ENCODE measurements at regions not wholly inside any gene's neighbourhood (a gene's known extent, or its start where the extent isn't known, plus 50 kb on each side); places are given as distances from the start of the nearest gene placed in this dataset.

DNA sequence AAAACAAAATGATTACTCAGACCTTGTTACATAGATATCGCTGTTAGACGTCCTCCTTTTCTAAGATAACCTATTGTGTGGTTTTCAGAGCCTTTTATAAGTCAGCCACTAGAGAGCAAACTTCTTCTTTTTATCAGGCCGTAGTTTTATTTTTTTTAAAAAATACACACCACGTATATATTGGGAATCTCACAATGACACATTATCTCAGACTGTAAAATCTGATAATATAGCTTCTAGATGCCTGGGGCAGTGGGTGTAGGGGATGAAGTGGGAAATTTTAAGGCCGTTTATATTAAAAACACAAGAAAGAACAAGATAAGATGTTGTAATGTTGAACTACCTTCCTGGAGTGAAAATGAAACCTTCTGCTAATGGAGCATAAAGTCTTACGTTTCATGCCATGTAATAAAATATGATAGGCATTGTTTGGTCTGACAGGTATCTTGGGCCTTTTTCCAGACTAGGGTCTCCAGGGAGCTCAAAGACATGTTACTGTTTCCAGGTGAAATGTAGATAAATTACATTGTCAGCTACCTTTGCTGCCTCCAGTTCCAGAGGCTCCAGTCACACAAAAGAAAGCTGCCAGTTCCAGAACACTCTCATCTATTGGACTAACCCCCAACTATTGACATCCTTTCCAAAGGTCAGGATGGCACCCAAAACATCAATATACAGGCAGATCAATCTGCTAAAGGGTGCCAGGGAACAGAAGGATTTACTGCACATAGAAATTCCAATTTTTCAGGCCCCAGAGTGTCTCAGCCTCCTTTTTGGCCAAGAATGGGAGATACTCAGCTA, 130.2 kb upstream of the AKIRIN2 start:
- intact Hi-C loops (cut with DNase I, micrococcal nuclease): no loop called here
- H3K4me1 ChIP-seq (ENCODE audit: low read depth): peaks cover 16% of the 10 kb centered on the region
- TF ChIP-seq, protein P1, sequence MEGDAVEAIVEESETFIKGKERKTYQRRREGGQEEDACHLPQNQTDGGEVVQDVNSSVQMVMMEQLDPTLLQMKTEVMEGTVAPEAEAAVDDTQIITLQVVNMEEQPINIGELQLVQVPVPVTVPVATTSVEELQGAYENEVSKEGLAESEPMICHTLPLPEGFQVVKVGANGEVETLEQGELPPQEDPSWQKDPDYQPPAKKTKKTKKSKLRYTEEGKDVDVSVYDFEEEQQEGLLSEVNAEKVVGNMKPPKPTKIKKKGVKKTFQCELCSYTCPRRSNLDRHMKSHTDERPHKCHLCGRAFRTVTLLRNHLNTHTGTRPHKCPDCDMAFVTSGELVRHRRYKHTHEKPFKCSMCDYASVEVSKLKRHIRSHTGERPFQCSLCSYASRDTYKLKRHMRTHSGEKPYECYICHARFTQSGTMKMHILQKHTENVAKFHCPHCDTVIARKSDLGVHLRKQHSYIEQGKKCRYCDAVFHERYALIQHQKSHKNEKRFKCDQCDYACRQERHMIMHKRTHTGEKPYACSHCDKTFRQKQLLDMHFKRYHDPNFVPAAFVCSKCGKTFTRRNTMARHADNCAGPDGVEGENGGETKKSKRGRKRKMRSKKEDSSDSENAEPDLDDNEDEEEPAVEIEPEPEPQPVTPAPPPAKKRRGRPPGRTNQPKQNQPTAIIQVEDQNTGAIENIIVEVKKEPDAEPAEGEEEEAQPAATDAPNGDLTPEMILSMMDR (IDR thresholded peaks at IDR 0.05): peak; percentile 10
- H3K4me3 ChIP-seq: no peak overlapping the region
- H3K36me3 ChIP-seq (ENCODE audit: low read depth): no peaks in the 10 kb centered on the region
- DNase-seq (no peak), ATAC-seq (peak; percentile 60)
- H3K9me3 ChIP-seq: no peaks in the 10 kb centered on the region

DNA sequence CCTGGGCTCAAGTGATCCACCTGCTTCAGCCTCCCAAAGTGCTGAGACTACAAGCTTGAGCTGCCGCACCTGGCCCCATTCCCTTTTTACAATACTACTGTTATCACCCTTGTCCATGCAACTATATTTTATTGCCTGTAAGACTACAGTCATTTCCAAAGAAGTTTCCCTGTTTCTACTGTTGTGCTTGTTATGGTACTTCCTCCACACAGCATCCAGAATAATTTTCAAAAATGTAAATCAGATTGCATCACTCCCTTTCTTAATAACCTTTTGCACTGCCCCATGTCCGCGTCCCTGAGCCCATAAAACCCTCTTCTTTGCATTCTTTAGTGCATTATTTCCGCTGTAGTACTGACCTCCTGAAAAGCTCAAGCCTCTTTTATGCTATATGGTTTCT, 128.9 kb upstream of the AKIRIN2 start:
- peak in 2 of 3 donors; percentile 33 to 43 for DNase-seq
- intact Hi-C loops (cut with DNase I, micrococcal nuclease): no loop called here
- no peaks in the 10 kb centered on the region for H3K9me3 ChIP-seq
- H3K4me3 ChIP-seq: no peak overlapping the region
- TF ChIP-seq, protein P1 (IDR thresholded peaks at IDR 0.05): no peak
- no peaks in the 10 kb centered on the region for H3K36me3 ChIP-seq (ENCODE audit: low read depth)
- H3K4me1 ChIP-seq (ENCODE audit: low read depth): peaks cover 18% of the 10 kb centered on the region
- ATAC-seq: peak; percentile 93

DNA sequence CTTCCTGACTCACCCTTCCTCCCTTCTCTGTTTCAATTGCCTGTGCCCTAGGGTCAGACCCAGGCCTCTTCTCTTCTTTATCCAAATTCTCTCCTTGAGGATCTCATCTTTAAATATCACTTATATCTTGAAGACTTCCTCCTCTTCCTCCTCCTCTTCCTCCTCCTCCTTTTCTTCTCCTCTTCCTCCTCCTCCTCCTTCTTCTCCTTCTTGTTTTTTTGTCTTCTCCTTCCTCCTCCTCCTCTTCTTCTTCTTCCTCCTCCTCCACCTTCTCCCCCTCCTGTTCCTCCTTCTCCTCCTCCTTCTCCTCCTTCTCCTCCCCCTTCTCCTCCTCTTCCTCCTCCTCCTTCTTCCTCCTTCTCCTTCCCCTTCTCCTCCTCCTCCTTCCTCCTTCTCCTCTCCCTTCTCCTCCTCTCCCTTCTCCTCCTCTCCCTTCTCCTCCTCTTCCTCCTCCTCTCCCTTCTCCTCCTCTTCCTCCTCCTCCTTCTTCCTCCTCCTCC, 127.6 kb upstream of the AKIRIN2 start:
- H3K4me3 ChIP-seq: no peak overlapping the region
- TF ChIP-seq, protein P1 (IDR thresholded peaks at IDR 0.05): no peak
- no peaks in the 10 kb centered on the region for H3K36me3 ChIP-seq (ENCODE audit: low read depth)
- peaks cover 18% of the 10 kb centered on the region for H3K4me1 ChIP-seq (ENCODE audit: low read depth)
- ATAC-seq: no peak
- intact Hi-C loops (cut with DNase I, micrococcal nuclease): no loop called here
- no peaks in the 10 kb centered on the region for H3K9me3 ChIP-seq
- DNase-seq: no peak

DNA sequence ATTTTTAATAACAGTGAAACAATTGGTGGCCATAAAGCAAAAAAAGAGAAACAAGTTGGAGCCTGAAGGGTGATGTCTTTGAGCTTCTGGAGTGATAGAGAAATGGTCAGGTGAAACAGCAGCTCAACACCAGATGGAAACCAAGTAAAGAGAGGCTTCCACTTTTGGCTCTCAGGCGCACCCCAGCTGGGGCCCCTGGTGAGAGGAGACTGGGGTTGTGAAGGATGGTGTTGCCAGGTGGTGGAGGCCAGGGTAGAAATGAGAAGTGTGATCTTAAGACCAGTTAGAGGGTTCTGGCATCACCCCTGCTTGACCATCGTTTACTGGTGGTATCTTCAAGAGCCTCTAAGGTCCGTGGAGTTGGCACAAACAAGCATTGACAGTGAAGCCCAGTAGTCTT, 126.0 kb upstream of the AKIRIN2 start:
- H3K4me1 ChIP-seq (ENCODE audit: low read depth): peaks cover 18% of the 10 kb centered on the region
- H3K4me3 ChIP-seq: no peak overlapping the region
- ATAC-seq (no peak), DNase-seq (no peak)
- TF ChIP-seq, protein P1 (IDR thresholded peaks at IDR 0.05): no peak
- H3K36me3 ChIP-seq (ENCODE audit: low read depth): no peaks in the 10 kb centered on the region
- intact Hi-C loops (cut with DNase I, micrococcal nuclease): no loop called here
- H3K9me3 ChIP-seq: no peaks in the 10 kb centered on the region

DNA sequence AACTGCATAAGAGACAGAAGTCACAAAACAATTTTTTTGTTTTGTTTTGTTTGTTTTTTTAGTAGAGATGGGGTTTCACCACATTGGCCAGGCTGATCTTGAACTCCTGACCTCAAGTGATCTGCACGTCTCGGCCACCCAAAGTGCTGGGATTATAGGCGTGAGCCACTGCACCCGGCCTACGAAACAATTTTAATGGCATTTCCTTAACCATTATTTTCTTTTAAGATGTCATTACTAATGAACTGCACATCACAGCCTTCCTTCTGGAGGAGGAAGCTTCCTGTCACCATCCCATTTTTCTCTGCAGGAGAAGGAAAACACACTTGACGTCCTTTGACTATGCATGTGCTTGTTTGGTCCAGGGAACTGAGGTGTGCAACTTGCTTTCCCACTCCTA, 125.3 kb upstream of the AKIRIN2 start:
- TF ChIP-seq, protein P1 (IDR thresholded peaks at IDR 0.05): no peak
- ATAC-seq: no peak

More for the DNA sequence above, 125.3 kb upstream of the AKIRIN2 start:
- intact Hi-C loops (cut with DNase I, micrococcal nuclease): no loop called here
- Histone ChIP-seq H3K4me1 (ENCODE audit: low read depth) (peaks cover 15% of the 10 kb centered on the region), H3K36me3 (ENCODE audit: low read depth) (no peaks in the 10 kb centered on the region), H3K4me3 (no peak overlapping the region), H3K9me3 (no peaks in the 10 kb centered on the region)
- no peak for DNase-seq

Measured in mucosa of descending colon (tissue), 3 donors.